ENCODE measurements at regions not wholly inside any gene's neighbourhood (a gene's known extent, or its start where the extent isn't known, plus 50 kb on each side); places are given as distances from the start of the nearest gene placed in this dataset.

DNA sequence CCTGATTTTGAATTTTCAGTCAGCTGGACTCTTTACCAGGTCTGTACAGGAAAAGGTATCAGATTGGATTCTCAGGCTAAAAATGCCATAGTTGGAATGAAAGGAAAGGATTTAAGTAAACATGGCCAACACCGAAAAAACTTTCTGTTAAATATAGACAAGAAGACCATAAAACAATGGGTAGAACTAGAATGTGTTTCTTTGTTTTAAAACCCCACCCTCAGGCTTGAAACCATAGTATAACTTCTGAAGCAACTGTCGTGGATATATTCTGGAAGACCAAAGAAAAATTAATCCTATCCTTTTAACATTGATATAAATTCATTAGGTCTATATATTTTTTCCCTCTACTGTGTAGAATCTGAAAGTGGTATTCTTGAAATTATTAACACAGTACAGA lies 118.6 kb upstream of the HAPLN1 start:
- 50 to 60% methylated on average over 2 of the region's 2 CpGs for WGBS, 2 experiments (ENCODE audit: low coverage in 1 of 2, low lambda C conversion rate in 2 of 2, missing lambda C conversion rate in 2 of 2)
- Histone ChIP-seq H3K9ac (no peak overlapping the region), H3K9me3 (ENCODE audit: low read depth) (no peaks in the 10 kb centered on the region), H2AFZ (no peak overlapping the region), H3F3A (ENCODE audit: insufficient read depth) (peaks cover 11% of the 10 kb centered on the region; the same call in 1 of the 2 replicates), H4K20me1 (ENCODE audit: insufficient read depth) (no peaks in the 10 kb centered on the region), H3K27ac (no peak overlapping the region), H3K4me1 (ENCODE audit: insufficient read depth) (peaks cover 18% of the 10 kb centered on the region), H3K36me3 (ENCODE audit: low read depth) (no peaks in the 10 kb centered on the region), H3K27me3 (replicated peaks; ENCODE audit: insufficient read depth) (no peaks in the 10 kb centered on the region), H3K79me2 (ENCODE audit: insufficient read depth) (no peaks in the 10 kb centered on the region), H3K4me2 (ENCODE audit: unreplicated experiment) (no peak overlapping the region), H3K4me3 (no peak overlapping the region), H3K9me2 (ENCODE audit: insufficient read depth) (no peaks in the 10 kb centered on the region)
- no peak for TF ChIP-seq EZH2phosphoT487 (IDR thresholded peaks at IDR 0.05; ENCODE audit: insufficient read depth, low read depth)
- TF ChIP-seq EZH2 (IDR thresholded peaks at IDR 0.05; ENCODE audit: insufficient read depth, poor library complexity, severe bottlenecking) = no peak
- in situ Hi-C loops (cut with MboI) = no loop called here
- DNase-seq = no peak

DNA sequence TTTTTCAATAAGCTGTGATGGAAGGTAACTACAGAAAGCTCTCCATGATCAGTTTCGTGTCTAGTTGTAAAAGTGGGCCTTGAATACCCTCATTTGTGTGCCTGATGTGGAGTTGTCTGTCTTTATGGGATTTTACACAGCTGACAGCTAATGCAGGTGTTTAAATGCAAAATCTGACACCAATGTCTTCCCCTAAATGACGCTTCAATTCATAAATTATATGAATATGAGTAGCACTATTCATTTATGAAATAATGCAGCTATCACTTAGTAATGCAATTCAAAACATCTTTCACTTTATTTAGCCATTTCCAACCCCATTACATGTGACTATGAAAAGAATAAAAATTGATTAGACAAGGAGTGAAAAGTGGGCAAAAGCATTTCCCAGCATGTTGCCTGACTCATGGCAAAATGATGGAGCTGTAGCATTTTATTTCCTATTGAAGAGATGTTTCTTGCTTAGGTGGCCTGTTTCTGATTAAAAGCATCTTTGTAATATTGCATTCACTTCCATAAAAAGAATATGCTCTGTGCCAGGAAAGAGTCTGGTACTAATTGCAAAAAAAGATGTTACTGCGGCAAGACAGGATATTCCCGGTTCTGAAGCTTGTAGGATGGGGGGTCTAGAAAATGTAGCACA lies 116.7 kb upstream of the HAPLN1 start:
- Histone ChIP-seq H3K36me3 (ENCODE audit: low read depth) (no peaks in the 10 kb centered on the region), H2AFZ (peak overlapping the region; percentile 39), H4K20me1 (ENCODE audit: insufficient read depth) (no peaks in the 10 kb centered on the region), H3K27ac (no peak overlapping the region), H3K4me2 (ENCODE audit: unreplicated experiment) (peak overlapping the region; percentile 50), H3K9me3 (ENCODE audit: low read depth) (no peaks in the 10 kb centered on the region), H3K79me2 (ENCODE audit: insufficient read depth) (no peaks in the 10 kb centered on the region), H3K27me3 (replicated peaks; ENCODE audit: insufficient read depth) (no peaks in the 10 kb centered on the region), H3K9ac (no peak overlapping the region), H3K4me1 (ENCODE audit: insufficient read depth) (peaks cover 13% of the 10 kb centered on the region), H3F3A (ENCODE audit: insufficient read depth) (peaks cover 11% of the 10 kb centered on the region; the same call in 1 of the 2 replicates), H3K9me2 (ENCODE audit: insufficient read depth) (no peaks in the 10 kb centered on the region), H3K4me3 (no peak overlapping the region)
- TF ChIP-seq EZH2 (IDR thresholded peaks at IDR 0.05; ENCODE audit: insufficient read depth, poor library complexity, severe bottlenecking) (no peak), EZH2phosphoT487 (IDR thresholded peaks at IDR 0.05; ENCODE audit: insufficient read depth, low read depth) (no peak)
- in situ Hi-C loops (cut with MboI) = no loop called here
- WGBS, 2 experiments (ENCODE audit: low coverage in 1 of 2, low lambda C conversion rate in 2 of 2, missing lambda C conversion rate in 2 of 2) = 10 to 17% methylated on average over 4 of the region's 4 CpGs
- DNase-seq = peak; percentile 52

DNA sequence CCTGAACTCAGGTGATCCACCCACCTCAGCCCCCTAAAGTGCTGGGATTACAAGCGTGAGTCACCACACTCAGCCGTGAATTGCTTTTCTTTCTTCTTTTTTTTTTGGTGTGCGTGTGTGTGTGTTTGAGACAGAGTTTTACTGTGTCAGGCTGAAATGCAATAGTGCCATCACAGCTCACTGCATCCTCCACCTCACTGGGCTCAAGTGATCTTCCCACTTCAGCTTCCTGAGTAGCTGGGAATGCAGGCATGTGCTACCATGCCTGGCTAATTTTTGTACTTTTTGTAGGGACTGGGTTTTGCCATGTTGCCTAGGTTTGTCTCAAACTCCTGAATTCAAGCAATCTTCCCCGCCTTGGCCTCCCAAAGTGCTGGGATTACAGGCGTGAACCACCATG lies 113.7 kb upstream of the HAPLN1 start:
- Histone ChIP-seq H4K20me1 (ENCODE audit: insufficient read depth) (no peaks in the 10 kb centered on the region), H3K9me2 (ENCODE audit: insufficient read depth) (no peaks in the 10 kb centered on the region), H3K9me3 (ENCODE audit: low read depth) (no peaks in the 10 kb centered on the region), H3K27ac (no peak overlapping the region), H3K36me3 (ENCODE audit: low read depth) (no peaks in the 10 kb centered on the region), H2AFZ (no peak overlapping the region), H3K27me3 (replicated peaks; ENCODE audit: insufficient read depth) (no peaks in the 10 kb centered on the region), H3K4me2 (ENCODE audit: unreplicated experiment) (no peak overlapping the region), H3K79me2 (ENCODE audit: insufficient read depth) (no peaks in the 10 kb centered on the region), H3K4me3 (no peak overlapping the region), H3K4me1 (ENCODE audit: insufficient read depth) (peaks cover 20% of the 10 kb centered on the region), H3F3A (ENCODE audit: insufficient read depth) (peaks cover 17% of the 10 kb centered on the region; the same call in 1 of the 2 replicates), H3K9ac (no peak overlapping the region)
- 78 to 90% methylated on average over 4 to 5 of the region's 5 CpGs for WGBS, 2 experiments (ENCODE audit: low coverage in 1 of 2, low lambda C conversion rate in 2 of 2, missing lambda C conversion rate in 2 of 2)
- in situ Hi-C loops (cut with MboI) = no loop called here
- DNase-seq = no peak
- TF ChIP-seq EZH2 (IDR thresholded peaks at IDR 0.05; ENCODE audit: insufficient read depth, poor library complexity, severe bottlenecking) (no peak), EZH2phosphoT487 (IDR thresholded peaks at IDR 0.05; ENCODE audit: insufficient read depth, low read depth) (no peak)

DNA sequence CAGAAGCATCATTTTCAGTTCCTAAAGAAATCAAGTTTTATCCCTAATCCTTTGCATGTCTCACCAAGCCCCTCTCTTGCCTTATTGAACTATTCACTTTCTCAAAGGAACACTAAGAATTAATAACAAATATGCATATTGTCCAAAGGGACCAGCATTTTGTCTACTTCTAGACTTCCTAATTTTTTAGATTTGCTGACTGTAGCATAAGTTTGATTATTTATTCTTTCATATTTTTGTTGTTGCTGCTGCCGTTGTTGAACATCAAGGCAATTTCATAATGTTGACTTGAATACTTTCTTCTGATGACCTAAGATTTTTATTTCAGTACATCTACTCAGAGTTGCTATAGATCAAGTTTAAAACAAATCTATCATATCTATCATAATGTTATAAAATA lies 111.2 kb upstream of the HAPLN1 start:
- Histone ChIP-seq H3K27ac (no peak overlapping the region), H3F3A (ENCODE audit: insufficient read depth) (peaks cover 12% of the 10 kb centered on the region; the same call in 1 of the 2 replicates), H3K9me2 (ENCODE audit: insufficient read depth) (no peaks in the 10 kb centered on the region), H3K4me2 (ENCODE audit: unreplicated experiment) (no peak overlapping the region), H3K4me3 (no peak overlapping the region), H3K36me3 (ENCODE audit: low read depth) (no peaks in the 10 kb centered on the region), H3K79me2 (ENCODE audit: insufficient read depth) (no peaks in the 10 kb centered on the region), H4K20me1 (ENCODE audit: insufficient read depth) (no peaks in the 10 kb centered on the region), H3K9me3 (ENCODE audit: low read depth) (no peaks in the 10 kb centered on the region), H2AFZ (no peak overlapping the region), H3K9ac (no peak overlapping the region), H3K4me1 (ENCODE audit: insufficient read depth) (peaks cover 27% of the 10 kb centered on the region), H3K27me3 (replicated peaks; ENCODE audit: insufficient read depth) (no peaks in the 10 kb centered on the region)
- in situ Hi-C loops (cut with MboI) = no loop called here
- 78 to 96% methylated on average over 1 of the region's 1 CpG for WGBS, 2 experiments (ENCODE audit: low coverage in 1 of 2, low lambda C conversion rate in 2 of 2, missing lambda C conversion rate in 2 of 2)
- no peak for TF ChIP-seq EZH2phosphoT487 (IDR thresholded peaks at IDR 0.05; ENCODE audit: insufficient read depth, low read depth)
- TF ChIP-seq EZH2 (IDR thresholded peaks at IDR 0.05; ENCODE audit: insufficient read depth, poor library complexity, severe bottlenecking) = no peak
- no peak for DNase-seq

Measured in GM23248 (cell line).